Aorta (tissue), 5 donors: ENCODE measurements at regions not wholly inside any gene's neighbourhood (a gene's known extent, or its start where the extent isn't known, plus 50 kb on each side); places are given as distances from the start of the nearest gene placed in this dataset.
"Not testable (repeated sequence)": the region's sequence is repeated elsewhere in the genome, so short reads cannot be mapped to it uniquely, and the experiment has no call there.

Experiments used
- ATAC-seq: fragments of 200-7000 bp; cut with Tn5 transposase; one replicate; pipeline ENCODE4 v1.9.1; 2022; ENCODE audit warnings: moderate library complexity; ENCODE audit not compliant: low FRiP score
- DNase-seq, 2 donors: peaks; one replicate each; pipeline ENCODE4 v3.0.0-alpha.2; 2020
- H3K27ac ChIP-seq, 2 donors: one replicate each; pipeline ENCODE4 v1.5.1; 2013; ENCODE audit warnings: low read length in 2 of 2, mild to moderate bottlenecking in 2 of 2, moderate library complexity in 2 of 2, control low read depth in 1 of 2, inconsistent platforms in 1 of 2, low read depth in 1 of 2
- H3K27me3 ChIP-seq, 2 donors: one replicate each; pipeline ENCODE4 v1.6.1; 2013; ENCODE audit warnings: control low read depth in 1 of 2, low read length in 1 of 2, mild to moderate bottlenecking in 1 of 2, moderate library complexity in 1 of 2; ENCODE audit not compliant: insufficient read depth in 2 of 2, control insufficient read depth in 1 of 2
- H3K36me3 ChIP-seq, 2 donors: one replicate each; pipeline ENCODE4 v1.6.1; 2013; ENCODE audit warnings: control low read depth in 1 of 2, low read length in 1 of 2, mild to moderate bottlenecking in 1 of 2; ENCODE audit not compliant: insufficient read depth in 2 of 2, control insufficient read depth in 1 of 2
- H3K4me1 ChIP-seq, 2 donors: one replicate each; pipeline ENCODE4 v1.6.1; 2013; ENCODE audit warnings: low read length in 2 of 2, control low read depth in 1 of 2, mild to moderate bottlenecking in 1 of 2, moderate library complexity in 1 of 2; ENCODE audit not compliant: insufficient read depth in 2 of 2, control insufficient read depth in 1 of 2
- H3K4me3 ChIP-seq, 2 donors: one replicate each; pipeline ENCODE4 v1.5.1; 2013; ENCODE audit warnings: low read length in 2 of 2, control low read depth in 1 of 2, mild to moderate bottlenecking in 1 of 2
- H3K9me3 ChIP-seq: one replicate; pipeline ENCODE4 v1.6.1; 2013; ENCODE audit warnings: mild to moderate bottlenecking, low read length; ENCODE audit not compliant: control insufficient read depth
- WGBS, 2 donors: extraction: QIAGEN DNeasy Blood & Tissue Kit; methylation state at CpG; one replicate each; pipeline ENCODE4 v1.1.7; 2013; 5-methylcytosine and 5-hydroxymethylcytosine counted together
- intact Hi-C, 2 donors: fragments of 100-400 bp; cut with DNase I; formaldehyde crosslinking; loops; one replicate each; pipeline versions ENCODE4 v1.14.2 to v1.15.0; 2022
- donor health status: healthy with polysubstance abuse.
- donor health status: Bipolar disorder and iron deficiency.
- donor health status: DM: no; HTN: no; CAD: no.
- donor health status: DM: no; HTN: no; CAD: no.
- donor health status: DM: yes; HTN: yes; CAD: no.

DNA sequence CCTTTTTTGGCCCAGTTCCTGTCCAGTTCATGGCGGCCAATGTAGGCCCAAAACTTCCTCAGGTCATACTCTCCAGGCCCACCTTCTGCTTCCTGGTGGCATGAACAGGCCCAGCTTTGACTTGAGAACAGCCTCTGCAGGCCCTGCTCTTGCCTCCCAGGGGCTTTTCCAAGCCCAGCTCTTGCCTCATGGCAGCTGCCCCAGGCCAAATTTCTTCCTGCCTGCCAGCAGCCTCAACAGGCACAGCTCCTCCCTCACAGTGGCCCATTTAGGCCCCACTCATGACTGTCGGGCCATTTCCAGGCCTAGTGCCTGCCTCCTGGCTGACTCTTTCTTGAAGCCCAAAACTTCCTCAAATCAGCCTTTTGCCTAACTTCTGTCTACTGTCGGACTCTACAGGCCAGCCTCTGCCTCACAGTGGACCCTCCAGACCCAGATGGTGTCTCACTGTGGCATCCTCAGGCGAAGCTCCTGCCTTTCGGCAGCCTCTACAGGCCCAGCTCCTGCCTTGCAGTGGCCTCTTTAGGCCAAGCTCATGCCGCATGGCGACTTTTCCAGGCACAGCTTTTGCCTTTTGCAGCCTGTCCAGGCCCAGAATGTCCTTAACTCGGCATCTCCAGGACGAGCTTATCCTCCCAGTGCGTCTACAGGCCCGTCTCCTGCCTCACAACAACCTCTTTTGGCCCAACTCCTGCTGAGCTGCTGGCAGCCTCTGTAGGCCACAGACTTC lies 53.7 kb upstream of the METTL14 start:
- intact Hi-C loops, H3K4me1 ChIP-seq, H3K4me3 ChIP-seq, H3K27me3 ChIP-seq, H3K27ac ChIP-seq, H3K36me3 ChIP-seq, ATAC-seq, H3K9me3 ChIP-seq, DNase-seq: not testable (repeated sequence)
- WGBS, 2 donors: 87 to 95% methylated on average over 9 to 11 of the region's 11 CpGs

DNA sequence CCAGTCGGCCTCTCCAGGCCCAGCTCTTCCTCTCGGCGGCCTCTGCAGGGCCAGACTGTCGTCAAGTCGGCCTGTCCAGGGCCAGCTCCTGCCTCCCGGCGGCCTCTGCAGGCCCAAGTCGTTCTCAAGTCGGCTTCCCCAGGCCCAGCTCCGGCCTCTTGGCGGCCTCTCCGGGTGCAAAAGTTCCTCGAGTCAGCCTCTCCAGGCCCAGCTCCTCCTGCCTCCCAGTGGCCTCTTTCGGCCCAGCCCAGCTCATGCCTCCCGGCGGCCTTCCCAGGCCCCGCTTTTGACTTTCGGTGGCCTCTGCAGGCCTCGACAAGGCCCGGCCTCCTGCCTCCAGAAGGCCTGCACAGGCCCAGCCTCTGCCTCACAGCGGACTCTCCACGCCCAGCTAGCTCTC lies 51.7 kb upstream of the METTL14 start:
- H3K27me3 ChIP-seq, H3K4me3 ChIP-seq, ATAC-seq, H3K4me1 ChIP-seq, H3K36me3 ChIP-seq, intact Hi-C loops, H3K27ac ChIP-seq, DNase-seq, H3K9me3 ChIP-seq: not testable (repeated sequence)
- WGBS, 2 donors: 94 to 95% methylated on average over 19 to 22 of the region's 22 CpGs

GRCh38 chr4:118634126-118634875 lies 50.9 kb upstream of the METTL14 start:
- WGBS, 2 donors: 92 to 94% methylated on average over 22 to 33 of the region's 33 CpGs
- ATAC-seq, H3K9me3 ChIP-seq, H3K27ac ChIP-seq, H3K4me3 ChIP-seq, DNase-seq, intact Hi-C loops, H3K4me1 ChIP-seq, H3K27me3 ChIP-seq, H3K36me3 ChIP-seq: not testable (repeated sequence)
